ENCODE measurements at regions not wholly inside any gene's neighbourhood (a gene's known extent, or its start where the extent isn't known, plus 50 kb on each side); places are given as distances from the start of the nearest gene placed in this dataset.

DNA sequence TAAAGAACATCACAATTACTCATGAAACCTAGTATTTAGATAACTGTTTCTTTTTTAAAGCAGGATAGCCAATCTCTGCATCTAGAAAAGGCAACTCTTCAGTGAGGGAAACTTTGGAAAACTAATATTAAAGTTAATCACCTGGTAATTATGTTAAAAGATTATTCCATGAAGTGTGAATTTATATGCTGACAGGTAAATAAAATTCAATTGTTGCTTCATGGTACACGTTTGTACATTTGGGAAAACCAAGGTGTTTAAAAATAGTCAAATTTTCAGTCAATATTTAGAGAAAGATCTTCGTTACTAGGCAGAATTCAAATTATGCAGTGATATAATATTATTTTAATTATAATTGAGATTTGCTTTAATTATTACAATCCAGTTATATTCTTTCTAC is 100.1 kb upstream of the LRFN5 start:
- no peak for DNase-seq
- Histone ChIP-seq H3K9ac (ENCODE audit: insufficient read depth, low read length, poor library complexity, severe bottlenecking) (no peak overlapping the region), H3K27me3 (ENCODE audit: control insufficient read depth in 2 of 2, insufficient read depth in 2 of 2, low read length in 2 of 2) (no peaks in the 10 kb centered on the region), H3K4me3 (replicated peaks in 1 of 3; ENCODE audit: low read depth in 2 of 3, low read length in 3 of 3) (no peak overlapping the region), H3K4me2 (replicated peaks; ENCODE audit: extremely low read depth, low read length, poor library complexity, severe bottlenecking) (no peak overlapping the region), H3K79me2 (ENCODE audit: insufficient read depth, low read length) (no peaks in the 10 kb centered on the region), H3K4me1 (ENCODE audit: control insufficient read depth in 1 of 2, insufficient read depth in 2 of 2, low read length in 2 of 2) (no peaks in the 10 kb centered on the region), H3K9me3 (replicated peaks in 1 of 2; ENCODE audit: control insufficient read depth in 1 of 2, insufficient read depth in 1 of 2, low read length in 2 of 2) (no peaks in the 10 kb centered on the region), H3K36me3 (replicated peaks in 1 of 2; ENCODE audit: control insufficient read depth in 1 of 2, insufficient read depth in 2 of 2, low read length in 2 of 2) (no peaks in the 10 kb centered on the region), H4K20me1 (ENCODE audit: insufficient read depth, low read length) (no peaks in the 10 kb centered on the region), H3K27ac (ENCODE audit: low read depth in 1 of 2, low read length in 2 of 2) (no peak overlapping the region), H2AFZ (ENCODE audit: insufficient read depth, low read depth, low read length, poor library complexity, severe bottlenecking) (no peak overlapping the region)
- TF ChIP-seq CTCF (IDR thresholded peaks at IDR 0.05), result no peak
- Mint-ChIP-seq H3K4me1 (no peaks in the 10 kb centered on the region), H3K36me3 (no peaks in the 10 kb centered on the region), H3K9me3 (peaks cover 0 to 8% (median 0%) of the 10 kb centered on the region in 7 donors), H3K4me3 (no peak overlapping the region), H3K27me3 (ENCODE audit: low read depth in 3 of 3) (no peaks in the 10 kb centered on the region), H3K27ac (no peak overlapping the region)
- intact Hi-C loops (cut with micrococcal nuclease), result no loop called here
- no CpG with 5 or more reads among the region's 2 CpGs for WGBS (ENCODE audit: insufficient coverage)

GRCh38 chr14:41505491-41505890 is 101.2 kb upstream of the LRFN5 start:
- no peak overlapping the region for H3K4me2 ChIP-seq (replicated peaks; ENCODE audit: extremely low read depth, low read length, poor library complexity, severe bottlenecking)
- no peaks in the 10 kb centered on the region for H4K20me1 ChIP-seq (ENCODE audit: insufficient read depth, low read length)
- no CpG with 5 or more reads among the region's 2 CpGs for WGBS (ENCODE audit: insufficient coverage)
- H3K36me3 ChIP-seq (replicated peaks in 1 of 2; ENCODE audit: control insufficient read depth in 1 of 2, insufficient read depth in 2 of 2, low read length in 2 of 2), result no peaks in the 10 kb centered on the region
- H3K4me1 Mint-ChIP-seq, result no peaks in the 10 kb centered on the region
- no peak overlapping the region for H3K9ac ChIP-seq (ENCODE audit: insufficient read depth, low read length, poor library complexity, severe bottlenecking)
- no peak overlapping the region for H2AFZ ChIP-seq (ENCODE audit: insufficient read depth, low read depth, low read length, poor library complexity, severe bottlenecking)
- H3K79me2 ChIP-seq (ENCODE audit: insufficient read depth, low read length), result no peaks in the 10 kb centered on the region
- DNase-seq, result no peak
- no peak overlapping the region for H3K27ac Mint-ChIP-seq
- no peaks in the 10 kb centered on the region for H3K27me3 Mint-ChIP-seq (ENCODE audit: low read depth in 3 of 3)
- H3K4me3 ChIP-seq (replicated peaks in 1 of 3; ENCODE audit: low read depth in 2 of 3, low read length in 3 of 3), result no peak overlapping the region
- intact Hi-C loops (cut with micrococcal nuclease), result no loop called here
- no peaks in the 10 kb centered on the region for H3K27me3 ChIP-seq (ENCODE audit: control insufficient read depth in 2 of 2, insufficient read depth in 2 of 2, low read length in 2 of 2)
- peaks cover 0 to 5% (median 0%) of the 10 kb centered on the region in 7 donors for H3K9me3 Mint-ChIP-seq
- H3K36me3 Mint-ChIP-seq, result no peaks in the 10 kb centered on the region
- no peaks in the 10 kb centered on the region for H3K9me3 ChIP-seq (replicated peaks in 1 of 2; ENCODE audit: control insufficient read depth in 1 of 2, insufficient read depth in 1 of 2, low read length in 2 of 2)
- TF ChIP-seq CTCF (IDR thresholded peaks at IDR 0.05), result no peak
- no peak overlapping the region for H3K4me3 Mint-ChIP-seq
- no peak overlapping the region for H3K27ac ChIP-seq (ENCODE audit: low read depth in 1 of 2, low read length in 2 of 2)
- no peaks in the 10 kb centered on the region for H3K4me1 ChIP-seq (ENCODE audit: control insufficient read depth in 1 of 2, insufficient read depth in 2 of 2, low read length in 2 of 2)
